OCI-LY3 (cell line): ENCODE measurements at regions not wholly inside any gene's neighbourhood (a gene's known extent, or its start where the extent isn't known, plus 50 kb on each side); places are given as distances from the start of the nearest gene placed in this dataset.

Experiments
- CTCF ChIP-seq: fragments of 200-600, 300-600 bp; sonication (generic); IDR thresholded peaks from 2 replicates; pipeline ENCODE4 v1.5.1; 2014; ENCODE audit warnings: antibody characterized with exemption, low read length, low read depth
- EZH2phosphoT487 ChIP-seq: fragments of 200-600 bp; shearing (Covaris generic); IDR thresholded peaks from 2 replicates; pipeline ENCODE4 v1.6.1; 2018; ENCODE audit warnings: antibody characterized with exemption, mixed run types, low read depth

GRCh38 chr11:80990885-80991284, 1550.1 kb upstream of the TENM4 start:
- TF ChIP-seq CTCF: no peak
- no peak for TF ChIP-seq EZH2phosphoT487
